HG02973 (cell line): ENCODE measurements at regions not wholly inside any gene's neighbourhood (a gene's known extent, or its start where the extent isn't known, plus 50 kb on each side); places are given as distances from the start of the nearest gene placed in this dataset.

Experiments
- ATAC-seq: cut with Tn5 transposase; IDR thresholded peaks from one replicate; pipeline ENCODE4 v1.9.1; 2021; ENCODE audit warnings: moderate library complexity; ENCODE audit not compliant: unreplicated experiment

- no peak for ATAC-seq
Measured at GRCh38 chr13:33945477-33945876, 127.5 kb downstream of the RFC3 start.

GRCh38 chr13:33953203-33953602 lies 135.3 kb downstream of the RFC3 start:
- ATAC-seq, result no peak

- no peak for ATAC-seq
Measured at GRCh38 chr13:33953781-33954180, 135.8 kb downstream of the RFC3 start.

GRCh38 chr13:33956346-33956745 lies 138.4 kb downstream of the RFC3 start:
- no peak for ATAC-seq

- no peak for ATAC-seq
Measured at GRCh38 chr13:33957497-33957905, 139.6 kb downstream of the RFC3 start.

- no peak for ATAC-seq
Measured at GRCh38 chr13:33958964-33959363, 141.0 kb downstream of the RFC3 start.

GRCh38 chr13:33963134-33963533 lies 145.2 kb downstream of the RFC3 start:
- ATAC-seq, result no peak

- no peak for ATAC-seq
Measured at GRCh38 chr13:33963895-33964294, 145.9 kb downstream of the RFC3 start.

GRCh38 chr13:33968520-33969507 lies 150.9 kb downstream of the RFC3 start:
- no peak for ATAC-seq

GRCh38 chr13:33970746-33971561 lies 153.0 kb downstream of the RFC3 start:
- no peak for ATAC-seq

- no peak for ATAC-seq
Measured at GRCh38 chr13:33971562-33971819, 153.5 kb downstream of the RFC3 start.

GRCh38 chr13:33973194-33973593 lies 155.2 kb downstream of the RFC3 start:
- no peak for ATAC-seq

- ATAC-seq, result no peak
Measured at GRCh38 chr13:33976965-33977364, 159.0 kb downstream of the RFC3 start.

GRCh38 chr13:33978653-33979052 lies 160.7 kb downstream of the RFC3 start:
- ATAC-seq, result no peak

GRCh38 chr13:33992881-33993336 lies 175.0 kb downstream of the RFC3 start:
- no peak for ATAC-seq

GRCh38 chr13:33994198-33994597 lies 176.2 kb downstream of the RFC3 start:
- no peak for ATAC-seq

GRCh38 chr13:33994826-33995502 lies 177.0 kb downstream of the RFC3 start:
- no peak for ATAC-seq

GRCh38 chr13:33996636-33997035 lies 178.7 kb downstream of the RFC3 start:
- no peak for ATAC-seq

- ATAC-seq, result no peak
Measured at GRCh38 chr13:33997574-33997973, 179.6 kb downstream of the RFC3 start.

GRCh38 chr13:33999811-34000605 lies 182.1 kb downstream of the RFC3 start:
- ATAC-seq, result no peak

- no peak for ATAC-seq
Measured at GRCh38 chr13:34000955-34001354, 183.0 kb downstream of the RFC3 start.
